ENCODE measurements at regions not wholly inside any gene's neighbourhood (a gene's known extent, or its start where the extent isn't known, plus 50 kb on each side); places are given as distances from the start of the nearest gene placed in this dataset.
"Not testable (repeated sequence)": the region's sequence is repeated elsewhere in the genome, so short reads cannot be mapped to it uniquely, and the experiment has no call there.

DNA sequence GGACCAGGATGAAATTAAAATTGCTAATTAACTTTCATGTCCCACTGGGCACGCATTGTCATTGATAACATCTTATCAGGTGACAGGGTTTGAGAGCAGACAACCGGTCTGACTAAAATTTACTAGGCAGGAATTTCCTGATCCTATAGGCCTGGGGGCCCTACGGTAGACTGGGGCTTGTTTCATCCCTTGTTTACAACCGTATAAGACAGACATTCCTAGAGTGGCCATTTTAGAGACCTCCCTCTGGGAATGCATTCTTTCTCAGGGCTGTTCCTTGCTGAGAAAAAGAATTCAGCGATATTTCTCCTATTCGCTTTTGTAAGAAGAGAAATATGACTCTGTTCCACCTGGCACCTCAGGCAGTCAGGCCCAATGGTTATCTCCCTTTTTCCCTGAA, 1737.8 kb upstream of the ACO1 start:
- TF ChIP-seq, protein P1, sequence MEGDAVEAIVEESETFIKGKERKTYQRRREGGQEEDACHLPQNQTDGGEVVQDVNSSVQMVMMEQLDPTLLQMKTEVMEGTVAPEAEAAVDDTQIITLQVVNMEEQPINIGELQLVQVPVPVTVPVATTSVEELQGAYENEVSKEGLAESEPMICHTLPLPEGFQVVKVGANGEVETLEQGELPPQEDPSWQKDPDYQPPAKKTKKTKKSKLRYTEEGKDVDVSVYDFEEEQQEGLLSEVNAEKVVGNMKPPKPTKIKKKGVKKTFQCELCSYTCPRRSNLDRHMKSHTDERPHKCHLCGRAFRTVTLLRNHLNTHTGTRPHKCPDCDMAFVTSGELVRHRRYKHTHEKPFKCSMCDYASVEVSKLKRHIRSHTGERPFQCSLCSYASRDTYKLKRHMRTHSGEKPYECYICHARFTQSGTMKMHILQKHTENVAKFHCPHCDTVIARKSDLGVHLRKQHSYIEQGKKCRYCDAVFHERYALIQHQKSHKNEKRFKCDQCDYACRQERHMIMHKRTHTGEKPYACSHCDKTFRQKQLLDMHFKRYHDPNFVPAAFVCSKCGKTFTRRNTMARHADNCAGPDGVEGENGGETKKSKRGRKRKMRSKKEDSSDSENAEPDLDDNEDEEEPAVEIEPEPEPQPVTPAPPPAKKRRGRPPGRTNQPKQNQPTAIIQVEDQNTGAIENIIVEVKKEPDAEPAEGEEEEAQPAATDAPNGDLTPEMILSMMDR (conservative IDR thresholded peaks at IDR 0.05 in 1 of 2, IDR thresholded peaks at IDR 0.05 in 1 of 2; ENCODE audit: extremely low read depth in 1 of 2, insufficient read depth in 1 of 2, low read depth in 1 of 2, low read length in 2 of 2): not testable (repeated sequence)
- TF ChIP-seq EZH2 (IDR thresholded peaks at IDR 0.05; ENCODE audit: borderline replicate concordance, low read length): not testable (repeated sequence)

Data from mammary epithelial cell (primary cell).